Mesendoderm (in vitro differentiated cells): ENCODE measurements at regions not wholly inside any gene's neighbourhood (a gene's known extent, or its start where the extent isn't known, plus 50 kb on each side); places are given as distances from the start of the nearest gene placed in this dataset.

Experiments
- DNase-seq: peaks from one replicate; pipeline ENCODE4 v3.0.0; 2013
- H2AK5ac ChIP-seq: 2 replicates; pipeline ENCODE4 v1.6.1; 2013; ENCODE audit warnings: low read length, inconsistent platforms
- H2BK120ac ChIP-seq: 2 replicates; pipeline ENCODE4 v1.6.1; 2013; ENCODE audit warnings: low read depth, mild to moderate bottlenecking, low read length, moderate library complexity, mixed read lengths
- H2BK15ac ChIP-seq: replicated peaks from 2 replicates; pipeline ENCODE4 v1.6.1; 2013; ENCODE audit warnings: low read depth, mild to moderate bottlenecking, moderate library complexity
- H2BK5ac ChIP-seq: 2 replicates; pipeline ENCODE4 v1.6.1; 2013; ENCODE audit warnings: low read length, inconsistent platforms
- H3K18ac ChIP-seq: 2 replicates; pipeline ENCODE4 v1.6.1; 2013; ENCODE audit warnings: mild to moderate bottlenecking, low read length, mixed read lengths
- H3K23ac ChIP-seq: one replicate; pipeline ENCODE4 v1.6.1; 2013; ENCODE audit warnings: low read length
- H3K27ac ChIP-seq: 2 replicates; pipeline ENCODE4 v1.5.1; 2013; ENCODE audit warnings: low read depth, mild to moderate bottlenecking, inconsistent platforms, low read length, moderate library complexity
- H3K27me3 ChIP-seq: 2 replicates; pipeline ENCODE4 v1.6.1; 2013; ENCODE audit warnings: low read length, control low read depth, mild to moderate bottlenecking, inconsistent platforms; ENCODE audit not compliant: insufficient read depth, poor library complexity
- H3K36me3 ChIP-seq: 2 replicates; pipeline ENCODE4 v1.6.1; 2013; ENCODE audit warnings: low read length, inconsistent platforms; ENCODE audit not compliant: control insufficient read depth, insufficient read depth
- H3K4ac ChIP-seq: one replicate; pipeline ENCODE4 v1.6.1; 2013; ENCODE audit warnings: low read depth, mild to moderate bottlenecking, low read length, moderate library complexity
- H3K4me1 ChIP-seq: 2 replicates; pipeline ENCODE4 v1.6.1; 2013; ENCODE audit warnings: low read depth, low read length, inconsistent platforms; ENCODE audit not compliant: control insufficient read depth
- H3K4me2 ChIP-seq: 2 replicates; pipeline ENCODE4 v1.6.1; 2013; ENCODE audit warnings: low read length
- H3K4me3 ChIP-seq: 2 replicates; pipeline ENCODE4 v1.5.1; 2013; ENCODE audit warnings: mild to moderate bottlenecking, low read length
- H3K56ac ChIP-seq: one replicate; pipeline ENCODE4 v1.6.1; 2013; ENCODE audit warnings: low read length
- H3K79me1 ChIP-seq: 2 replicates; pipeline ENCODE4 v1.6.1; 2013; ENCODE audit warnings: low read length, inconsistent platforms
- H3K79me2 ChIP-seq: 2 replicates; pipeline ENCODE4 v1.6.1; 2013; ENCODE audit warnings: mild to moderate bottlenecking, low read length; ENCODE audit not compliant: control insufficient read depth, insufficient read depth
- H3K9ac ChIP-seq: 2 replicates; pipeline ENCODE4 v1.6.1; 2013; ENCODE audit warnings: low read length, inconsistent platforms
- H4K5ac ChIP-seq: one replicate; pipeline ENCODE4 v1.6.1; 2013; ENCODE audit warnings: low read length
- H4K8ac ChIP-seq: one replicate; pipeline ENCODE4 v1.6.1; 2013; ENCODE audit warnings: low read depth, mild to moderate bottlenecking, control low read depth, low read length, moderate library complexity
- WGBS: extraction: QIAGEN DNeasy Blood & Tissue Kit; methylation state at CpG from one replicate; pipeline ENCODE4 v1.1.7; 2013; ENCODE audit warnings: low lambda C conversion rate, missing lambda C conversion rate; ENCODE audit not compliant: insufficient coverage; ENCODE audit errors: extremely low coverage; 5-methylcytosine and 5-hydroxymethylcytosine counted together

DNA sequence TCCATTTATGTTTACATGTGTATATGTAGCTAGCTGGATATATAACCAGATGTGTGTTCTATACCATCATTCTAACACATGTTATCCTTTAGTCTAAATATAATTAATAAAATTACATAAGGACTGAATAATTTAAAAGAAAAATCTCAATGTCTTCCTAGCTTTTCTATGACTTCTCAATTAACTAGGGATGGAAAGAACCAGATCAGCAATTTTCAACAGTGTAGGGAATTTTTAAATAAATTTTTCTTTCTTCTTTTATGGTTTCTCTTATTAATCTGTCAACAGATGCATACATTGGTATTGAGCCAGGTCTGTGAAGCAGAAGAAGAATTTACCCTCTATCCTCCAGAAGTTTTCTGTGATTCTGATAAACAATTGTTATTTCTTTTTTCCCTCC is 2180.4 kb upstream of the C9orf72 start:
- H2BK15ac ChIP-seq: no peak overlapping the region
- H3K4me1 ChIP-seq: no peaks in the 10 kb centered on the region
- H3K79me1 ChIP-seq: no peaks in the 10 kb centered on the region
- no peak overlapping the region for H3K18ac ChIP-seq
- no peak overlapping the region for H3K4me2 ChIP-seq
- H3K9ac ChIP-seq: no peak overlapping the region
- DNase-seq: no peak
- no peak overlapping the region for H2BK120ac ChIP-seq
- H3K36me3 ChIP-seq: no peaks in the 10 kb centered on the region
- H3K4ac ChIP-seq: no peak overlapping the region
- no peak overlapping the region for H3K27ac ChIP-seq
- H3K56ac ChIP-seq: no peak overlapping the region
- no peak overlapping the region for H2AK5ac ChIP-seq
- H3K4me3 ChIP-seq: no peak overlapping the region
- no peak overlapping the region for H3K23ac ChIP-seq
- no peaks in the 10 kb centered on the region for H3K27me3 ChIP-seq
- H2BK5ac ChIP-seq: no peak overlapping the region
- H3K79me2 ChIP-seq: no peaks in the 10 kb centered on the region
- no peak overlapping the region for H4K5ac ChIP-seq
- no peak overlapping the region for H4K8ac ChIP-seq

DNA sequence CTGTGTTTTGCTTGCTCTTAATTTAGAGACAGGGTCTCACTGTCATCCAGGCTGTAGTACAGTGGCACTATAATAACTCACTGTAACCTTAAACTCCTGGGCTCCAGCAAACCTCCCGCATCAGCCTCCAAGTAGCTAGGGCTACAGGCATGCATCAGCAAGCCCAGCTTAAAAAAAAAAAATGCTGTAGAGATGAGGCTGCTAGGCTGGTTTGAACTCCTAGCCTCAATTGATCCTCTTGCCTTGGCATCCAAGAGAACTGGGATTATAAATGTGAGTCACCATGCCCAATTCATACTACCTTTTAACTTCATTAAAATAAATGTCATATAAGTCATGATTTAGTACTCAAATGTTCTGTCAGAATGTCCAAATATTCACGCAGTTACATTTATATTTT is 2195.7 kb upstream of the C9orf72 start:
- no peak overlapping the region for H3K9ac ChIP-seq
- no peak overlapping the region for H2AK5ac ChIP-seq
- no peak overlapping the region for H3K18ac ChIP-seq
- no peak overlapping the region for H2BK5ac ChIP-seq
- H2BK15ac ChIP-seq: no peak overlapping the region
- no peak overlapping the region for H3K27ac ChIP-seq
- H3K4me1 ChIP-seq: no peaks in the 10 kb centered on the region
- H3K79me2 ChIP-seq: no peaks in the 10 kb centered on the region
- H3K4ac ChIP-seq: no peak overlapping the region
- H4K8ac ChIP-seq: no peak overlapping the region
- H3K4me3 ChIP-seq: no peak overlapping the region
- H3K36me3 ChIP-seq: no peaks in the 10 kb centered on the region
- no peaks in the 10 kb centered on the region for H3K79me1 ChIP-seq
- DNase-seq: no peak
- no peak overlapping the region for H4K5ac ChIP-seq
- H3K27me3 ChIP-seq: no peaks in the 10 kb centered on the region
- no peak overlapping the region for H3K4me2 ChIP-seq
- H2BK120ac ChIP-seq: no peak overlapping the region
- WGBS: no CpG with 5 or more reads among the region's 2 CpGs
- no peak overlapping the region for H3K23ac ChIP-seq
- no peak overlapping the region for H3K56ac ChIP-seq

DNA sequence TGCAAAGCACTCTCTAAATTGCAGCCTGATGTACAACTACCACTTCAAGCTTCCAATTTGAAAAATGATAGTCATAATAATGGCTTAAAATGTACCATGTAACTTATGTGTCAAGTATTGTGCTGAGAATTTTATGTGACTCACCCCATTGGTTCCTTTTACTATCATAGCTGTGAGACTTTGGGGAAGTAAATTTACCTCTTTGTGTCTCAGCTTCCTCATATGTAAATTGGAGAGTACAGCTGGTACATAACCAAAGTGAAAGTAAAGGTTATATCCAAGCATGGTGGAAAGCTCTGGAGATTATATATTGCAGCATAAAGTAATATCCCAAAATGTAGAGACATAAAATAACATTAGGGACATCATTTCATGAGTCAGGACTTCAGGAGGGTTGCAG is 2200.4 kb upstream of the C9orf72 start:
- no peak overlapping the region for H3K4ac ChIP-seq
- H2BK120ac ChIP-seq: no peak overlapping the region
- H3K4me2 ChIP-seq: no peak overlapping the region
- no peak overlapping the region for H3K27ac ChIP-seq
- H3K36me3 ChIP-seq: no peaks in the 10 kb centered on the region
- H3K18ac ChIP-seq: no peak overlapping the region
- no peak overlapping the region for H4K5ac ChIP-seq
- H3K4me1 ChIP-seq: no peaks in the 10 kb centered on the region
- H2BK5ac ChIP-seq: no peak overlapping the region
- H3K27me3 ChIP-seq: no peaks in the 10 kb centered on the region
- no peak overlapping the region for H4K8ac ChIP-seq
- H2BK15ac ChIP-seq: no peak overlapping the region
- H3K9ac ChIP-seq: no peak overlapping the region
- no peaks in the 10 kb centered on the region for H3K79me2 ChIP-seq
- H3K4me3 ChIP-seq: no peak overlapping the region
- H2AK5ac ChIP-seq: no peak overlapping the region
- H3K23ac ChIP-seq: no peak overlapping the region
- H3K79me1 ChIP-seq: no peaks in the 10 kb centered on the region
- no peak overlapping the region for H3K56ac ChIP-seq
- DNase-seq: no peak

- Histone ChIP-seq H3K36me3 (no peaks in the 10 kb centered on the region), H3K27me3 (no peaks in the 10 kb centered on the region), H3K79me2 (no peaks in the 10 kb centered on the region), H3K27ac (no peak overlapping the region), H2BK5ac (no peak overlapping the region), H3K56ac (no peak overlapping the region), H3K23ac (no peak overlapping the region), H2AK5ac (no peak overlapping the region), H3K4me3 (no peak overlapping the region), H3K18ac (no peak overlapping the region), H3K79me1 (no peaks in the 10 kb centered on the region), H2BK120ac (no peak overlapping the region), H3K9ac (no peak overlapping the region), H2BK15ac (no peak overlapping the region), H4K8ac (no peak overlapping the region), H4K5ac (no peak overlapping the region), H3K4me1 (no peaks in the 10 kb centered on the region), H3K4me2 (no peak overlapping the region), H3K4ac (no peak overlapping the region)
- WGBS: no CpG with 5 or more reads among the region's 5 CpGs
- no peak for DNase-seq
Observed at GRCh38 chr9:29775491-29775890, 2202.2 kb upstream of the C9orf72 start.

- no peak overlapping the region for H3K9ac ChIP-seq
- no peak overlapping the region for H4K8ac ChIP-seq
- DNase-seq: peak; percentile 33
- H3K79me1 ChIP-seq: no peaks in the 10 kb centered on the region
- H3K27me3 ChIP-seq: no peaks in the 10 kb centered on the region
- H3K23ac ChIP-seq: no peak overlapping the region
- no peaks in the 10 kb centered on the region for H3K36me3 ChIP-seq
- peak overlapping the region; percentile 11 for H3K27ac ChIP-seq
- WGBS: no CpG with 5 or more reads among the region's 7 CpGs
- H3K79me2 ChIP-seq: no peaks in the 10 kb centered on the region
- H3K18ac ChIP-seq: no peak overlapping the region
- H3K4ac ChIP-seq: no peak overlapping the region
- no peak overlapping the region for H3K4me3 ChIP-seq
- H3K4me2 ChIP-seq: no peak overlapping the region
- H4K5ac ChIP-seq: no peak overlapping the region
- no peak overlapping the region for H3K56ac ChIP-seq
- no peaks in the 10 kb centered on the region for H3K4me1 ChIP-seq
- H2BK15ac ChIP-seq: no peak overlapping the region
- no peak overlapping the region for H2BK120ac ChIP-seq
- H2AK5ac ChIP-seq: no peak overlapping the region
- no peak overlapping the region for H2BK5ac ChIP-seq
Observed at GRCh38 chr9:29778281-29778849, 2205.1 kb upstream of the C9orf72 start.

DNA sequence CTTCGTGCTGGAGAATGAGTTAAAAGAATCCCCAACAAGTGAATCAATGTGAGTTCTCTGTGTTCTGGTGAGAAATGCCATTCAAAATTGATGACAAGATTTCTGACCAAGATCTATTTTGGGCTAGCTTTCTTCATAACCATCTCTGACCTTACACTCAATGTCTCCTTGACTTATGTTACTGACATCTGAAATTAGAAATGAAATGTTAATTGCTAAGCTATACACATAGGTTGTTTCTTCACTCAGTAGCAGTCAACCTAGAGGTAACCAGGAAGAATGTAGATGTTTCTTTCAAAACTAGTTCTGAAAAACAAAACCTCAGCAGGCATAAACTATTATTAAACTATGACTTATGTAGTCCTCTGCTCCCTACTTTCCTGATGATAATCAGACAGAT is 2220.7 kb upstream of the C9orf72 start:
- Histone ChIP-seq H3K9ac (no peak overlapping the region), H3K4ac (no peak overlapping the region), H3K4me3 (no peak overlapping the region), H3K27ac (no peak overlapping the region), H2AK5ac (no peak overlapping the region), H3K27me3 (no peaks in the 10 kb centered on the region), H2BK15ac (no peak overlapping the region), H3K79me2 (no peaks in the 10 kb centered on the region), H4K8ac (no peak overlapping the region), H3K18ac (no peak overlapping the region), H3K23ac (no peak overlapping the region), H2BK5ac (no peak overlapping the region), H3K79me1 (no peaks in the 10 kb centered on the region), H4K5ac (no peak overlapping the region), H3K56ac (no peak overlapping the region), H3K4me2 (no peak overlapping the region), H2BK120ac (no peak overlapping the region), H3K4me1 (no peaks in the 10 kb centered on the region), H3K36me3 (no peaks in the 10 kb centered on the region)
- no peak for DNase-seq
- no CpG with 5 or more reads among the region's 1 CpG for WGBS
